Endodermal cell (in vitro differentiated cells): ENCODE measurements at regions not wholly inside any gene's neighbourhood (a gene's known extent, or its start where the extent isn't known, plus 50 kb on each side); places are given as distances from the start of the nearest gene placed in this dataset.
A peak's percentile ranks its signal among the peaks of the same experiment; 100 is the strongest.
"Not testable (repeated sequence)": the region's sequence is repeated elsewhere in the genome, so short reads cannot be mapped to it uniquely, and the experiment has no call there.

Experiments
- DNase-seq: peaks from one replicate; pipeline ENCODE4 v3.0.0-alpha.2; 2017
- H3K27ac ChIP-seq: 2 replicates; pipeline ENCODE4 v1.5.1; 2013; ENCODE audit warnings: mild to moderate bottlenecking, low read depth, low read length, moderate library complexity
- H3K27me3 ChIP-seq: 2 replicates; pipeline ENCODE4 v1.6.1; 2013; ENCODE audit warnings: mild to moderate bottlenecking, low read length, moderate library complexity; ENCODE audit not compliant: insufficient read depth, control insufficient read depth, poor library complexity, severe bottlenecking
- H3K36me3 ChIP-seq: 2 replicates; pipeline ENCODE4 v1.7.0; 2013; ENCODE audit warnings: mild to moderate bottlenecking, low read length, moderate library complexity; ENCODE audit not compliant: control insufficient read depth, insufficient read depth
- H3K4me1 ChIP-seq: one replicate; pipeline ENCODE4 v1.7.0; 2013; ENCODE audit warnings: low read length; ENCODE audit not compliant: control insufficient read depth, insufficient read depth
- H3K4me3 ChIP-seq: 2 replicates; pipeline ENCODE4 v1.5.1; 2013; ENCODE audit warnings: mild to moderate bottlenecking, low read length, moderate library complexity
- H3K9ac ChIP-seq: 2 replicates; pipeline ENCODE4 v1.6.1; 2013; ENCODE audit warnings: mild to moderate bottlenecking, low read length, moderate library complexity; ENCODE audit not compliant: poor library complexity, severe bottlenecking; ENCODE audit errors: extremely low read depth
- H3K9me3 ChIP-seq: 2 replicates; pipeline ENCODE4 v1.6.1; 2013; ENCODE audit warnings: mild to moderate bottlenecking, low read length, moderate library complexity; ENCODE audit not compliant: control insufficient read depth
- H3K27ac Mint-ChIP-seq: 2 replicates; pipeline ENCODE4 v1.8.0; 2020; ENCODE audit warnings: mixed read lengths
- H3K27me3 Mint-ChIP-seq: 2 replicates; pipeline ENCODE4 v1.8.0; 2021; ENCODE audit warnings: mild to moderate bottlenecking, mixed read lengths; ENCODE audit not compliant: insufficient read depth
- H3K36me3 Mint-ChIP-seq: 2 replicates; pipeline ENCODE4 v1.8.0; 2020; ENCODE audit warnings: low read depth, mixed read lengths
- H3K4me1 Mint-ChIP-seq: 2 replicates; pipeline ENCODE4 v1.8.0; 2020; ENCODE audit warnings: mixed read lengths
- H3K4me3 Mint-ChIP-seq: 2 replicates; pipeline ENCODE4 v1.8.0; 2020; ENCODE audit warnings: mild to moderate bottlenecking, moderate library complexity, mixed read lengths
- H3K9me3 Mint-ChIP-seq: 2 replicates; pipeline ENCODE4 v1.8.0; 2020; ENCODE audit warnings: mild to moderate bottlenecking, mixed read lengths
- WGBS, 2 experiments: methylation state at CpG; one replicate each; pipeline versions ENCODE4 v1.1.5 to v1.1.7; 2013; ENCODE audit warnings: missing lambda C conversion rate in 2 of 2, mixed read lengths in 1 of 2; ENCODE audit not compliant: insufficient coverage in 1 of 2, insufficient read length in 1 of 2; 5-methylcytosine and 5-hydroxymethylcytosine counted together
- TF ChIP-seq, protein P1 (sequence below): fragments of 200-600 bp; sonication (generic); conservative IDR thresholded peaks from 2 replicates; pipeline ENCODE4 v1.5.0; 2021; ENCODE audit warnings: antibody characterized with exemption, mild to moderate bottlenecking

DNA sequence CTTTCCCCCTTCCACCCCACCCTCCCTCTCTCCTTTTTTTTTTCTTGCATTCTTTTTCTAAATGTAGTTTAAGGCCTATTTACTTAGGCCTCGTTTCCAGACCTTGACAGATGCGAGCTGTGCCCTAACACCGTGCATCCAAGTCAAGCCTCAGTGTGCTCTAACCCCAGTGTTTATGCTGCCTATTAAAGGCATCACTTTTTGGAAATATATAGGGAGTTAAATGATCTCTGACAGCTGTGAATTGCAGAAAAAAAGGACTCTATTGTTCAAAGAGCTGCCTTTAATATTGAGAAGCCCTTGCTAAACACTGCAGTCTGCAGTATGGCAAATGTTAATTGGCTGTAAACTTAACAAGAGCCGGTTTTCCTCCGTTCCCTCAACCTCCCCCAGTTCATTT lies 270.4 kb upstream of the TUT7 start:
- Histone ChIP-seq H3K36me3 (no peaks in the 10 kb centered on the region), H3K9me3 (no peaks in the 10 kb centered on the region), H3K4me1 (no peaks in the 10 kb centered on the region), H3K9ac (no peak overlapping the region), H3K4me3 (no peak overlapping the region), H3K27ac (no peak overlapping the region), H3K27me3 (no peaks in the 10 kb centered on the region)
- H3K27ac Mint-ChIP-seq, result no peak overlapping the region
- peaks cover 7% of the 10 kb centered on the region for H3K4me1 Mint-ChIP-seq
- TF ChIP-seq, protein P1, sequence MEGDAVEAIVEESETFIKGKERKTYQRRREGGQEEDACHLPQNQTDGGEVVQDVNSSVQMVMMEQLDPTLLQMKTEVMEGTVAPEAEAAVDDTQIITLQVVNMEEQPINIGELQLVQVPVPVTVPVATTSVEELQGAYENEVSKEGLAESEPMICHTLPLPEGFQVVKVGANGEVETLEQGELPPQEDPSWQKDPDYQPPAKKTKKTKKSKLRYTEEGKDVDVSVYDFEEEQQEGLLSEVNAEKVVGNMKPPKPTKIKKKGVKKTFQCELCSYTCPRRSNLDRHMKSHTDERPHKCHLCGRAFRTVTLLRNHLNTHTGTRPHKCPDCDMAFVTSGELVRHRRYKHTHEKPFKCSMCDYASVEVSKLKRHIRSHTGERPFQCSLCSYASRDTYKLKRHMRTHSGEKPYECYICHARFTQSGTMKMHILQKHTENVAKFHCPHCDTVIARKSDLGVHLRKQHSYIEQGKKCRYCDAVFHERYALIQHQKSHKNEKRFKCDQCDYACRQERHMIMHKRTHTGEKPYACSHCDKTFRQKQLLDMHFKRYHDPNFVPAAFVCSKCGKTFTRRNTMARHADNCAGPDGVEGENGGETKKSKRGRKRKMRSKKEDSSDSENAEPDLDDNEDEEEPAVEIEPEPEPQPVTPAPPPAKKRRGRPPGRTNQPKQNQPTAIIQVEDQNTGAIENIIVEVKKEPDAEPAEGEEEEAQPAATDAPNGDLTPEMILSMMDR, result no peak
- DNase-seq, result no peak
- WGBS, 2 experiments, result 62 to 64% methylated on average over 5 of the region's 5 CpGs
- no peaks in the 10 kb centered on the region for H3K9me3 Mint-ChIP-seq
- no peaks in the 10 kb centered on the region for H3K27me3 Mint-ChIP-seq
- H3K4me3 Mint-ChIP-seq, result no peak overlapping the region
- H3K36me3 Mint-ChIP-seq, result no peaks in the 10 kb centered on the region

DNA sequence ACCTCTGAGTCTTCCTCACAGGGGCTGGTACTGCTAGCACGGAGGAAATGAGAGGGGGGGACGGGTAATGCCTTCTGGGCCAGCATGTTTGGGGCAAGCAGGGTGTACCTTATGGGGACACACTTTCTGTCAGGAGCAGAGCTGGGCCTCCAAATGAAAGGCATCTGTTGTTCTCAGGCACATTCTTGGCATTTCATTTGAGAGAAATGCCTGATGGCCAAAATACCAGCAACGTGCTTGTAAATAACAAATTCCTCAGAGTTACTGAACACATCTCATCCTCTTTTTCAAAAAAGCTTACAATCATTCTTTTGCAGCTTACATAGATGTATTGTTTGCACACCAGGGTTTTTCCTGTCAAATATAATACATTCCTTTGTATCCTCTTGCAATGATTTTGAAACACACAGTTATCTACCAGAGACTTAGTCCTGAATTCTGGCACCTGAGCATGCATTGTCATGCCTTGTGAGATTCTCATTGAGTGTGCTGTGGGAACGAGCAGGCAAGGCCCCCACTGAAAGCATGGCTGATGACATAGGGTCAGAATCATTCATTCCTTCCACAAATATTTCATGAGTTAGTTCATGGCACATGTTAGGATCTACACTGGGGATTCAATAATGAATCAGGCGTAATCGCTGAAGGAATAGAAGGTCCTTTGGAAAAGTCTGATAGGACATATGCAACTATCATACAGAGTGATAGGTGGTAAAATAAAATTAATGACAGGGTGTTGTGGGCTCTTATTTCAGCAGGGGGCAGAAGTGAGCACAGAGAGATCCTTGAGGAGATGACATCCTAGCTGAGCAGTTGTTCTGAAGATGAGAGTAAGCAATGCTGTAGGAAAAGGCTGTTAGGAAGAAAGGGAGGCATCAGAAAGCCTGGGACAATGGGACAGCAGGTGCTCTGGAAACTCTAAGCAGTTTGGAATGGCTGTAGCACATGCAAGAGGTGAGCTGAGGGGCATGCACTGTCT lies 260.9 kb upstream of the TUT7 start:
- Mint-ChIP-seq H3K4me3 (no peak overlapping the region), H3K4me1 (peaks cover 11% of the 10 kb centered on the region), H3K36me3 (no peaks in the 10 kb centered on the region), H3K9me3 (peaks cover 20% of the 10 kb centered on the region), H3K27me3 (peaks cover 2% of the 10 kb centered on the region), H3K27ac (peak overlapping the region; percentile 13)
- H3K4me1 ChIP-seq, result peaks cover 2% of the 10 kb centered on the region
- no peak overlapping the region for H3K4me3 ChIP-seq
- H3K36me3 ChIP-seq, result no peaks in the 10 kb centered on the region
- no peaks in the 10 kb centered on the region for H3K9me3 ChIP-seq
- peak; percentile 67 for DNase-seq
- H3K9ac ChIP-seq, result no peak overlapping the region
- no peaks in the 10 kb centered on the region for H3K27me3 ChIP-seq
- WGBS, 2 experiments, result 78 to 84% methylated on average over 3 to 6 of the region's 6 CpGs
- TF ChIP-seq, protein P1, result peak; percentile 80
- H3K27ac ChIP-seq, result no peak overlapping the region

DNA sequence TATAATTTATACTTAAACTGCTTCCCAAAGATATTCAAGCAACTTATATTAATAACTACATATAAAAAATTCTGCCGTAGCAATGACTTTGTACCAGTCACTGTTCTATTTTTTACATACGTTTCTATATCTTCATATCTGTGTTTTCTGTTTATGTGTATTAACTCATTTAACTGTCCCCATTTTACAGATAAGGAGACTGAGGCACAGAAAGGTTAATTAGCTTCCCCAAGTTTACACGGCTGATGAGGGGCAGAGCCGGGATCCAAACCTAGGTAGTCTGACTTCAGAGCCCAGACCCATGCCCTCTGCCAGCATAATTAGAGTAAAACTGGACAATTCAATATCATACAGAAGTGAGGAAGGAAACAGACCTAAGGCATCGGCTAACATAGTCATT lies 259.7 kb upstream of the TUT7 start:
- H3K36me3 ChIP-seq, result no peaks in the 10 kb centered on the region
- H3K27ac Mint-ChIP-seq, result no peak overlapping the region
- peaks cover 2% of the 10 kb centered on the region for H3K27me3 Mint-ChIP-seq
- H3K4me3 Mint-ChIP-seq, result no peak overlapping the region
- peaks cover 20% of the 10 kb centered on the region for H3K9me3 Mint-ChIP-seq
- H3K9me3 ChIP-seq, result no peaks in the 10 kb centered on the region
- 94 to 100% methylated on average over 2 to 5 of the region's 5 CpGs for WGBS, 2 experiments
- DNase-seq, result no peak
- no peak overlapping the region for H3K9ac ChIP-seq
- H3K4me1 Mint-ChIP-seq, result peaks cover 11% of the 10 kb centered on the region
- H3K4me1 ChIP-seq, result peaks cover 2% of the 10 kb centered on the region
- H3K27ac ChIP-seq, result no peak overlapping the region
- no peaks in the 10 kb centered on the region for H3K36me3 Mint-ChIP-seq
- H3K27me3 ChIP-seq, result no peaks in the 10 kb centered on the region
- TF ChIP-seq, protein P1, result no peak
- no peak overlapping the region for H3K4me3 ChIP-seq

DNA sequence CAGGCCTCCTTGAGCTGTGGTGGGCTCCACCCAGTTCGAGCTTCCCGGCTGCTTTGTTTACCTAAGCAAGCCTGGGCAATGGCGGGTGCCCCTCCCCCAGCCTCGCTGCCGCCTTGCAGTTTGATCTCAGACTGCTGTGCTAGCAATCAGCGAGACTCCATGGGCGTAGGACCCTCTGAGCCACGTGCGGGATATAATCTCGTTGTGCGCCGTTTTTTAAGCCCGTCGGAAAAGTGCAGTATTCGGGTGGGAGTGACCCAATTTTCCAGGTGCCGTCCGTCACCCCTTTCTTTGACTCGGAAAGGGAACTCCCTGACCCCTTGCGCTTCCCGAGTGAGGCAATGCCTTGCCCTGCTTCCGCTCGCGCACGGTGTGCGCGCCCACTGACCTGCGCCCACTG lies 257.3 kb upstream of the TUT7 start:
- WGBS, 2 experiments, result 59 to 65% methylated on average over 13 to 24 of the region's 27 CpGs
- Mint-ChIP-seq H3K9me3 (peaks cover 21% of the 10 kb centered on the region), H3K4me1 (peaks cover 11% of the 10 kb centered on the region), H3K4me3 (peak overlapping the region; percentile 58), H3K27ac (peak overlapping the region; percentile 89)
- not testable (repeated sequence) for H3K27me3 ChIP-seq, H3K36me3 ChIP-seq, H3K4me3 ChIP-seq, H3K4me1 ChIP-seq, H3K27ac ChIP-seq, H3K36me3 Mint-ChIP-seq, H3K9me3 ChIP-seq, H3K27me3 Mint-ChIP-seq, DNase-seq, H3K9ac ChIP-seq
